HG03175 (cell line): ENCODE measurements at regions not wholly inside any gene's neighbourhood (a gene's known extent, or its start where the extent isn't known, plus 50 kb on each side); places are given as distances from the start of the nearest gene placed in this dataset.

Experiments used
- ATAC-seq: cut with Tn5 transposase; IDR thresholded peaks from one replicate; pipeline ENCODE4 v1.9.1; 2021; ENCODE audit warnings: mild to moderate bottlenecking, moderate library complexity; ENCODE audit not compliant: unreplicated experiment

GRCh38 chr2:6443061-6443823 lies 422.5 kb downstream of the CMPK2 start:
- no peak for ATAC-seq

GRCh38 chr2:6444514-6444913 lies 421.2 kb downstream of the CMPK2 start:
- ATAC-seq = no peak

- no peak for ATAC-seq
Measured at GRCh38 chr2:6445156-6445555, 420.6 kb downstream of the CMPK2 start.

- no peak for ATAC-seq
Measured at GRCh38 chr2:6446938-6447608, 418.6 kb downstream of the CMPK2 start.

GRCh38 chr2:6448893-6449292 lies 416.8 kb downstream of the CMPK2 start:
- no peak for ATAC-seq

- ATAC-seq = no peak
Measured at GRCh38 chr2:6449343-6449742, 416.4 kb downstream of the CMPK2 start.

- no peak for ATAC-seq
Measured at GRCh38 chr2:6452702-6453481, 412.8 kb downstream of the CMPK2 start.

GRCh38 chr2:6454286-6454990 lies 411.3 kb downstream of the CMPK2 start:
- no peak for ATAC-seq

GRCh38 chr2:6459138-6459537 lies 406.6 kb downstream of the CMPK2 start:
- no peak for ATAC-seq

- no peak for ATAC-seq
Measured at GRCh38 chr2:6470518-6470917, 395.2 kb downstream of the CMPK2 start.

- ATAC-seq = no peak
Measured at GRCh38 chr2:6471419-6471818, 394.3 kb downstream of the CMPK2 start.

GRCh38 chr2:6474161-6475140 lies 391.3 kb downstream of the CMPK2 start:
- no peak for ATAC-seq

- no peak for ATAC-seq
Measured at GRCh38 chr2:6475155-6475940, 390.4 kb downstream of the CMPK2 start.

GRCh38 chr2:6480514-6480913 lies 385.2 kb downstream of the CMPK2 start:
- ATAC-seq = no peak

GRCh38 chr2:6482256-6482655 lies 383.5 kb downstream of the CMPK2 start:
- no peak for ATAC-seq

GRCh38 chr2:6487765-6488164 lies 377.9 kb downstream of the CMPK2 start:
- ATAC-seq = no peak

GRCh38 chr2:6492573-6492972 lies 373.1 kb downstream of the CMPK2 start:
- no peak for ATAC-seq

- ATAC-seq = no peak
Measured at GRCh38 chr2:6493266-6493665, 372.4 kb downstream of the CMPK2 start.

- ATAC-seq = no peak
Measured at GRCh38 chr2:6493669-6494068, 372.0 kb downstream of the CMPK2 start.
